HEK293 (cell line): ENCODE measurements at regions not wholly inside any gene's neighbourhood (a gene's known extent, or its start where the extent isn't known, plus 50 kb on each side); places are given as distances from the start of the nearest gene placed in this dataset.

Experiments used
- CTCF ChIA-PET: fragments of 350-600 bp; formaldehyde crosslinking; extraction: SDS; loops from one replicate; lab custom pipeline; 2021; ENCODE audit warnings: antibody characterized with exemption; lab: Yijun Ruan, JAX
- POLR2A ChIA-PET: fragments of 300-600 bp; formaldehyde crosslinking; extraction: SDS; loops from one replicate; lab custom pipeline; 2020; ENCODE audit warnings: antibody characterized with exemption, inconsistent platforms; lab: Yijun Ruan, JAX
- H3K27ac ChIP-seq: fragments of 200-500 bp; sonication (Bioruptor generic); 2 replicates; pipeline ENCODE4 v1.5.1; 2014; ENCODE audit warnings: low read depth, low read length, control low read depth, inconsistent platforms; ENCODE audit errors: extremely low read depth
- H3K36me3 ChIP-seq, 2 experiments: fragments of 200-500 bp in 1 of 2; sonication (Bioruptor generic) in 1 of 2; 1 replicate in 1 of 2; 2 replicates in 1 of 2; pipeline ENCODE4 v1.5.1; 2014 to 2017; ENCODE audit warnings: inconsistent platforms in 2 of 2, low read length in 2 of 2; ENCODE audit not compliant: control insufficient read depth in 2 of 2, insufficient read depth in 1 of 2
- H3K4me1 ChIP-seq: fragments of 200-500 bp; sonication (Bioruptor generic); 2 replicates; pipeline ENCODE4 v1.5.1; 2014; ENCODE audit warnings: mild to moderate bottlenecking, low read length, inconsistent platforms; ENCODE audit not compliant: control insufficient read depth, insufficient read depth
- H3K4me3 ChIP-seq: 2 replicates; pipeline ENCODE4 v1.5.1; 2011; ENCODE audit warnings: low read depth, mild to moderate bottlenecking, control low read depth, low read length, moderate library complexity
- H3K9me3 ChIP-seq: fragments of 200-500 bp; sonication (Bioruptor generic); 2 replicates; pipeline ENCODE4 v1.5.1; 2014; ENCODE audit warnings: low read depth, low read length, inconsistent platforms; ENCODE audit not compliant: control insufficient read depth, insufficient read depth
- BCL11B ChIP-seq: fragments of 450-650 bp; formaldehyde crosslinking; IDR thresholded peaks from 2 replicates; pipeline ENCODE4 v1.5.1; 2016; ENCODE audit warnings: low read depth, missing biosample characterization, missing genetic modification characterization
- CTCF ChIP-seq: fragments of 450-650 bp; formaldehyde crosslinking; IDR thresholded peaks from 2 replicates; pipeline ENCODE4 v1.5.1; 2016; ENCODE audit warnings: missing biosample characterization, missing genetic modification characterization
- EGR2 ChIP-seq: fragments of 450-650 bp; formaldehyde crosslinking; IDR thresholded peaks from 2 replicates; pipeline ENCODE4 v1.5.1; 2016; ENCODE audit warnings: low read depth, missing biosample characterization, missing genetic modification characterization
- GLI4 ChIP-seq: fragments of 450-650 bp; formaldehyde crosslinking; IDR thresholded peaks from 2 replicates; pipeline ENCODE4 v1.5.1; 2016; ENCODE audit warnings: missing biosample characterization, missing genetic modification characterization
- SETDB1 ChIP-seq: IDR thresholded peaks from one replicate; pipeline ENCODE4 v1.6.1; 2017; ENCODE audit warnings: mild to moderate bottlenecking, low read length, moderate library complexity, mixed read lengths; ENCODE audit not compliant: insufficient read length
- ZBTB1 ChIP-seq: fragments of 450-650 bp; formaldehyde crosslinking; IDR thresholded peaks from 2 replicates; pipeline ENCODE4 v1.5.1; 2016; ENCODE audit warnings: missing biosample characterization, missing genetic modification characterization
- ZNF146 ChIP-seq: fragments of 450-650 bp; formaldehyde crosslinking; IDR thresholded peaks from 2 replicates; pipeline ENCODE4 v1.5.1; 2016; ENCODE audit warnings: missing biosample characterization, missing genetic modification characterization
- ZNF155 ChIP-seq: fragments of 450-650 bp; formaldehyde crosslinking; IDR thresholded peaks from 2 replicates; pipeline ENCODE4 v1.5.1; 2016; ENCODE audit warnings: missing biosample characterization, missing genetic modification characterization
- ZNF184 ChIP-seq: fragments of 450-650 bp; IDR thresholded peaks from 2 replicates; pipeline ENCODE4 v1.5.1; 2018; ENCODE audit warnings: missing biosample characterization, mild to moderate bottlenecking, missing genetic modification characterization
- ZNF211 ChIP-seq: fragments of 450-650 bp; formaldehyde crosslinking; IDR thresholded peaks from 2 replicates; pipeline ENCODE4 v1.5.1; 2016; ENCODE audit warnings: low read depth, missing biosample characterization, missing genetic modification characterization
- ZNF248 ChIP-seq: fragments of 450-650 bp; formaldehyde crosslinking; IDR thresholded peaks from 2 replicates; pipeline ENCODE4 v1.5.1; 2017; ENCODE audit warnings: missing biosample characterization, missing genetic modification characterization
- ZNF292 ChIP-seq: fragments of 450-650 bp; formaldehyde crosslinking; IDR thresholded peaks from 2 replicates; pipeline ENCODE4 v1.5.1; 2016; ENCODE audit warnings: low read depth, missing biosample characterization, missing genetic modification characterization, borderline replicate concordance
- ZNF302 ChIP-seq: fragments of 450-650 bp; formaldehyde crosslinking; IDR thresholded peaks from 2 replicates; pipeline ENCODE4 v1.5.1; 2016; ENCODE audit warnings: missing biosample characterization, missing genetic modification characterization, low read depth
- ZNF354C ChIP-seq: fragments of 450-650 bp; formaldehyde crosslinking; IDR thresholded peaks from 2 replicates; pipeline ENCODE4 v1.5.1; 2016; ENCODE audit warnings: missing biosample characterization, missing genetic modification characterization, low read depth, borderline replicate concordance
- ZNF416 ChIP-seq: fragments of 450-650 bp; formaldehyde crosslinking; IDR thresholded peaks from 2 replicates; pipeline ENCODE4 v1.5.1; 2016; ENCODE audit warnings: missing biosample characterization, missing genetic modification characterization
- ZNF433 ChIP-seq: fragments of 450-650 bp; formaldehyde crosslinking; IDR thresholded peaks from 2 replicates; pipeline ENCODE4 v1.5.1; 2016; ENCODE audit warnings: missing biosample characterization, missing genetic modification characterization, low read depth
- ZNF530 ChIP-seq: fragments of 450-650 bp; formaldehyde crosslinking; IDR thresholded peaks from 2 replicates; pipeline ENCODE4 v1.5.1; 2016; ENCODE audit warnings: low read depth, missing biosample characterization, missing genetic modification characterization
- ZNF544 ChIP-seq: fragments of 450-650 bp; formaldehyde crosslinking; IDR thresholded peaks from 2 replicates; pipeline ENCODE4 v1.5.0; 2017; ENCODE audit warnings: missing biosample characterization, missing genetic modification characterization
- ZNF548 ChIP-seq: fragments of 450-650 bp; formaldehyde crosslinking; IDR thresholded peaks from 2 replicates; pipeline ENCODE4 v1.5.1; 2016; ENCODE audit warnings: missing biosample characterization, missing genetic modification characterization
- ZNF621 ChIP-seq: fragments of 450-650 bp; formaldehyde crosslinking; IDR thresholded peaks from 2 replicates; pipeline ENCODE4 v1.5.1; 2017; ENCODE audit warnings: missing biosample characterization, missing genetic modification characterization
- ZNF76 ChIP-seq: fragments of 450-650 bp; formaldehyde crosslinking; IDR thresholded peaks from 2 replicates; pipeline ENCODE4; 2016; ENCODE audit warnings: low read depth, missing biosample characterization, missing genetic modification characterization, borderline replicate concordance
- ZNF776 ChIP-seq: fragments of 450-650 bp; formaldehyde crosslinking; IDR thresholded peaks from 2 replicates; pipeline ENCODE4 v1.5.0; 2017; ENCODE audit warnings: missing biosample characterization, missing genetic modification characterization, borderline replicate concordance
- TF ChIP-seq, protein P1 (sequence below): fragments of 450-650 bp; formaldehyde crosslinking; optimal IDR thresholded peaks from 2 replicates; pipeline ENCODE3; 2016; ENCODE audit warnings: missing biosample characterization, mild to moderate bottlenecking, missing genetic modification characterization
- TF ChIP-seq, protein P2 (sequence below): sonication (generic); formaldehyde crosslinking; IDR thresholded peaks from 2 replicates; pipeline ENCODE4 v1.8.1; 2022; ENCODE audit warnings: mild to moderate bottlenecking, moderate library complexity, missing genetic modification reagents

DNA sequence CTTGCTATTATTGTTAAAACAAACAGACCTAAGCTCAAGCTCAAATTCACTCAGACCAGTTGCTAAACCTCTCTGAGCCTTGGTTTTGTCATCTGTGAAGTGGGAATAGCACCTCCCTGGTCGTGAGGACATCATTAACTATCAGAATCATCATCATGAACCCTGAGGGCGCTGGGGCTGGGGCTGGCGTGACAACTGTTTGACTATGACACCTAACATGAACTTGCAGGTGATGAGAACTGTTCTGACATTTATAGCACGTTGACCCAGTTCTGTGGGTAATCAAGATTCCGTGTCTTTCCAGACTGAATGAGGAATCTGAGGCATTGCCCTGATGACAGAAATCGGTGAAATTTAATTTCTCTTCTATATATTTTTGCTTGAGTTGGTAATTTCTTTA lies 71.3 kb upstream of the CDH5 start:
- CTCF ChIA-PET: interaction anchor here (0.6 kb wide), 1 partner anchor 47 kb away, joined by 3 read pairs; no protein-coding TSS in a partner anchor
- TF ChIP-seq ZNF184 (tag by site-specific recombination) (no peak), ZNF416 (no peak), ZNF155 (tag by site-specific recombination) (no peak), ZNF544 (tag by site-specific recombination) (no peak), EGR2 (no peak), SETDB1 (no peak), ZNF548 (tag by site-specific recombination) (no peak), ZNF621 (tag by site-specific recombination) (no peak)
- H3K4me3 ChIP-seq: no peak overlapping the region
- no peaks in the 10 kb centered on the region for H3K36me3 ChIP-seq
- no peaks in the 10 kb centered on the region for H3K9me3 ChIP-seq
- no peaks in the 10 kb centered on the region for H3K4me1 ChIP-seq
- no peak overlapping the region for H3K27ac ChIP-seq
- POLR2A ChIA-PET: no interaction called here

DNA sequence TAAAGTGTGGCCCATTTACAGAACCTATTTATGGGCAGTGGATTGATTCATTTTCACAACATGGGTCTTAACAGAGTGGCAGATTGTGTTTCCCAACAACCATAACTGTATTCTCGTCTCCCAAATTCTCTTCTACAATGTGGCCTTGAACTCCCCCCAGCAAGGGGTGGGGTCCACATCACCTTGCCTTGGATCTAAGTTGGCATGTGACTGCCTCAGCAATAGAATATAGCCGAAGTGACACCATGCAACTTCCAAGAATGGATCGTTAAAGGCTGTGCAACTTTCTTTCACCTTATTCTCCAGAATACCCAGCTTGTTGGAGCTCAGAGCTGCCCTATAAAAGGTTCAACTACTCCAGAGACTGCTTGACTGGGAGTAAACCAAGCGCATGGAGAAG lies 72.0 kb upstream of the CDH5 start:
- Histone ChIP-seq H3K36me3 (no peaks in the 10 kb centered on the region), H3K27ac (no peak overlapping the region), H3K9me3 (no peaks in the 10 kb centered on the region), H3K4me3 (no peak overlapping the region), H3K4me1 (no peaks in the 10 kb centered on the region)
- ChIA-PET CTCF (interaction anchor here (0.6 kb wide), 1 partner anchor 48 kb away, joined by 3 read pairs; no protein-coding TSS in a partner anchor), POLR2A (no interaction called here)
- TF ChIP-seq, protein P1, sequence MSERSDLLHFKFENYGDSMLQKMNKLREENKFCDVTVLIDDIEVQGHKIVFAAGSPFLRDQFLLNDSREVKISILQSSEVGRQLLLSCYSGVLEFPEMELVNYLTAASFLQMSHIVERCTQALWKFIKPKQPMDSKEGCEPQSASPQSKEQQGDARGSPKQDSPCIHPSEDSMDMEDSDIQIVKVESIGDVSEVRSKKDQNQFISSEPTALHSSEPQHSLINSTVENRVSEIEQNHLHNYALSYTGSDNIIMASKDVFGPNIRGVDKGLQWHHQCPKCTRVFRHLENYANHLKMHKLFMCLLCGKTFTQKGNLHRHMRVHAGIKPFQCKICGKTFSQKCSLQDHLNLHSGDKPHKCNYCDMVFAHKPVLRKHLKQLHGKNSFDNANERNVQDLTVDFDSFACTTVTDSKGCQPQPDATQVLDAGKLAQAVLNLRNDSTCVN (tag by site-specific recombination): no peak

GRCh38 chr16:66293932-66294331 lies 72.6 kb upstream of the CDH5 start:
- Histone ChIP-seq H3K27ac (no peak overlapping the region), H3K9me3 (no peaks in the 10 kb centered on the region), H3K4me3 (no peak overlapping the region), H3K4me1 (no peaks in the 10 kb centered on the region), H3K36me3 (no peaks in the 10 kb centered on the region)
- TF ChIP-seq ZNF354C (tag by site-specific recombination): no peak
- TF ChIP-seq, protein P2, sequence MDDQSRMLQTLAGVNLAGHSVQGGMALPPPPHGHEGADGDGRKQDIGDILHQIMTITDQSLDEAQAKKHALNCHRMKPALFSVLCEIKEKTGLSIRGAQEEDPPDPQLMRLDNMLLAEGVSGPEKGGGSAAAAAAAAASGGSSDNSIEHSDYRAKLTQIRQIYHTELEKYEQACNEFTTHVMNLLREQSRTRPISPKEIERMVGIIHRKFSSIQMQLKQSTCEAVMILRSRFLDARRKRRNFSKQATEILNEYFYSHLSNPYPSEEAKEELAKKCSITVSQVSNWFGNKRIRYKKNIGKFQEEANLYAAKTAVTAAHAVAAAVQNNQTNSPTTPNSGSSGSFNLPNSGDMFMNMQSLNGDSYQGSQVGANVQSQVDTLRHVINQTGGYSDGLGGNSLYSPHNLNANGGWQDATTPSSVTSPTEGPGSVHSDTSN (CRISPR knock-in tag): no peak
- ChIA-PET POLR2A (no interaction called here), CTCF (no interaction called here)

DNA sequence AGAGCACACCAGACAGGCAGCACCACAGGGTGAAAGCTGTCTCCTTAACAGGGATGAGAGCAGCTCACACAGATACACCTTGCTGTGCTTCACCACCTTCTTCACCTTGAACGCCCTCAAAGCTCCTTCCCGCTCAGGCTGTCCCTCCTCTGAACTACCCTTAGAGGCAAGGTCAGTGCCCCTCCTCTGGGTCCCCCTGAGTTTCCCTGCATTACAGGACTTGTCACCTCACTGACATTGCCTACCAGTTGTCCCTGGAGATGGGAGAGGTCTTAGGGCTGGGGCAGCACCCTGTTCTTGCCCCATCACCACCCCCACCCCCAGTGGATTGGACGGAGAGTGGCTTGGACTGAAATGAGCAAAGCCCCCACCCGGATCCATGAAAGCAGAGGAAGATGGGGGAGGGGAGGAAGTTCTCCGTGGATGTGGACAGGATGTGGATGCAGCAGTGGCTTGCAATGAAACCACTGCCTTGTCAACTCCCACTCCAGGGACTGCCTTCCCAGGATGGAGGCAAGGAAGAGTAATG lies 73.2 kb upstream of the CDH5 start:
- no peaks in the 10 kb centered on the region for H3K4me1 ChIP-seq
- ChIA-PET CTCF (no interaction called here), POLR2A (no interaction called here)
- no peak overlapping the region for H3K4me3 ChIP-seq
- no peaks in the 10 kb centered on the region for H3K36me3 ChIP-seq
- H3K9me3 ChIP-seq: no peaks in the 10 kb centered on the region
- H3K27ac ChIP-seq: no peak overlapping the region
- TF ChIP-seq ZNF302 (tag by site-specific recombination) (no peak), ZNF776 (tag by site-specific recombination) (no peak), ZNF211 (tag by site-specific recombination) (no peak), ZBTB1 (tag by site-specific recombination) (no peak), ZNF146 (tag by site-specific recombination) (no peak), ZNF76 (tag by site-specific recombination) (no peak), ZNF530 (no peak), ZNF248 (tag by site-specific recombination) (no peak), ZNF184 (tag by site-specific recombination) (no peak), ZNF433 (tag by site-specific recombination) (no peak), GLI4 (no peak), BCL11B (tag by site-specific recombination) (no peak), CTCF (tag by site-specific recombination) (no peak), ZNF292 (tag by site-specific recombination) (no peak)
- TF ChIP-seq, protein P1 (tag by site-specific recombination): no peak
